HG02981 (cell line): ENCODE measurements at regions not wholly inside any gene's neighbourhood (a gene's known extent, or its start where the extent isn't known, plus 50 kb on each side); places are given as distances from the start of the nearest gene placed in this dataset.

Experiments used
- ATAC-seq: cut with Tn5 transposase; IDR thresholded peaks from one replicate; pipeline ENCODE4 v1.9.1; 2021; ENCODE audit warnings: mild to moderate bottlenecking, moderate library complexity; ENCODE audit not compliant: unreplicated experiment

DNA sequence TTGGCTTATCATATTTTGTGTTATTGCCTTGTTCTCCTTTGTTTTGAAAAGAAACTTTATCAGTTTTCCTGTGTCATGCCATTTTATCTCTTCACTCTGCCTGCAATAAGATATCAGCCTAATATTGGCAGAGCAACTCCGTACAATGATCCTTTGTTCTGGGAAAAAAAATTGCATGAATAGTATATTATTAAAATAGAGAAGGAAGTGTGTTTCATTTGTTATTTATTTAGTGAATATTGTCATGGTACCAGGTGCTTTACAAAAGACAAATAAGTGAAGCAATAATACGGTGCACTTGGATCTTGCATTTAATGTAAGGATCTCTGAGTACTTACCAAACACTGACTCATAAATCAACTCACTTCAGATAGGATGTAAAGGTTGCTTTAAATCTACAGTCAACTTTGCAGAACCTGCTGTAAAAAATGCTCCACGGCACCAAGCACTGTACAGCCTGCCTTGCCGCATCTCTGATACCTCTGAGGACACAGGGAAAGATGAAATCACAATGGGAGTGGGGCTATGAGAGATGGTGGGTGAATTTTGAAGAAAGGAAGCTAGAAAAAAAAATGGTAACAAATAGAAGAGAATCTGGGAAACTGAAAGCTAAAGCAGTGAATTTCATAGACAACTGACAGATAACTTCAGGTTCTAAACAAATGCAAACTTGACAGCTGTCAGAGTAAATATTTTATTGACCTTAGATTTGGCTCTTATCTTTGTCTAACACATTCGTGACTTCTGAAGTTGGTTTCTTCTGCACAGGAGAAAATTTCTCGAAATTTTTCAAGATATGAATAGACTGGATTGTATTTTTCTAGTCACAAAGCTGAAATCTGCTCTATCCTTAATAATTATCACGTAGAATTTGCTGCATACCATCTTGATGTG lies 232.1 kb downstream of the ENC1 start:
- ATAC-seq = no peak

DNA sequence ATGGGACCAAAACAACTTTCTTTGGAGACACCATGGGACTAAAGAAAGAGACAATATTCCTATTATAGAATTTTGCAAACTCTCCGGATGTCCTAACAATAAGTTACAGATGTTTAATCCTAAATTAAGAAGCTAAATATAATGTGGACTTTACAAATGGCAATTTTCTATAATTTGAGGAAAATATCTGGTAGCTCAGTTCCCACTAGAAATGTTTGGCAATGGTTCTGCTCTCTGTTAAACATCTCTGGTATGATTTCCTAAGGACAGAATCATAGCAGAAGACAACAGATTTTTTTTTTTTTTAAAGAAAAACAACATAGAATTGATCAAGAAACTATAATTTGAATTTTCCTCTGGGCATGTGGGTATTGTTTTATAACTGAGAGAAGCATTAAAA lies 232.8 kb downstream of the ENC1 start:
- ATAC-seq = no peak

DNA sequence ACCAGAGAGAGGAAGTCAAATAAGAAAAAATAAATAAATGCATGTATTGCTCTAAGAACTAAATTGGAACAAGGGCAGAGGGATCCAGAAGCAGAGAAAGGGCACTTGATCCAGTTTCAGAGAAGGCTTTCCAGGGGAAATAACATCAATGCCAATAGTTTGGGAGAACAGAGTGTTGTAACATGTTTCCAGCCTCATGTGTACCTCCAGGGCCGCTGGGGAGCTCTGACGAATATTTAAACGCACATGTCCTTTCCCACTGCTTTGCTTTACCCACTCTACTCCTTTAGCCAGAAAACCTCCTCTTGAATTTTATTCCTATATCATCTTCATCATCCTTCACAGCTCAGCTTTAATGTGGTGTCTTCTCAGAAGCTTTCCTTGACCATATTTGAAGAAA lies 233.7 kb downstream of the ENC1 start:
- ATAC-seq = no peak

DNA sequence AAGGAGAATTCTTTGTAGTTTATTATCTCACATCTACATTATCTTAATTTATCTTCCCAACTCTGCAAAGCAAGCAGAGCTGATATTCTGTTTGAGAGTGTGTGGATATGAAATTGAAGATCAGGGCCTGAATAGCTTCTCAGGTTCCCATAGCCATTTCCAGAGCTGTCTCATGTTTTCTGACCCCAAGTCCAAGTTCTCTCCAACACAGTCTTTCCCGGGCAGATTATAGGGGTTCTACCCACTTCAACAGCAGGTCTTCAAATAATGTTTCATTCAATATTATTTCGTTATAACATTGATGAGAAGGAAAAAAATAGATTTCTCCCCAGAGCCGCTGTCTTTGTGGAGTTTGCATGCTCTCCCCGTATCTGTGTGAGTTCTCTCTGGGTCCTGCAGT lies 234.9 kb downstream of the ENC1 start:
- no peak for ATAC-seq

DNA sequence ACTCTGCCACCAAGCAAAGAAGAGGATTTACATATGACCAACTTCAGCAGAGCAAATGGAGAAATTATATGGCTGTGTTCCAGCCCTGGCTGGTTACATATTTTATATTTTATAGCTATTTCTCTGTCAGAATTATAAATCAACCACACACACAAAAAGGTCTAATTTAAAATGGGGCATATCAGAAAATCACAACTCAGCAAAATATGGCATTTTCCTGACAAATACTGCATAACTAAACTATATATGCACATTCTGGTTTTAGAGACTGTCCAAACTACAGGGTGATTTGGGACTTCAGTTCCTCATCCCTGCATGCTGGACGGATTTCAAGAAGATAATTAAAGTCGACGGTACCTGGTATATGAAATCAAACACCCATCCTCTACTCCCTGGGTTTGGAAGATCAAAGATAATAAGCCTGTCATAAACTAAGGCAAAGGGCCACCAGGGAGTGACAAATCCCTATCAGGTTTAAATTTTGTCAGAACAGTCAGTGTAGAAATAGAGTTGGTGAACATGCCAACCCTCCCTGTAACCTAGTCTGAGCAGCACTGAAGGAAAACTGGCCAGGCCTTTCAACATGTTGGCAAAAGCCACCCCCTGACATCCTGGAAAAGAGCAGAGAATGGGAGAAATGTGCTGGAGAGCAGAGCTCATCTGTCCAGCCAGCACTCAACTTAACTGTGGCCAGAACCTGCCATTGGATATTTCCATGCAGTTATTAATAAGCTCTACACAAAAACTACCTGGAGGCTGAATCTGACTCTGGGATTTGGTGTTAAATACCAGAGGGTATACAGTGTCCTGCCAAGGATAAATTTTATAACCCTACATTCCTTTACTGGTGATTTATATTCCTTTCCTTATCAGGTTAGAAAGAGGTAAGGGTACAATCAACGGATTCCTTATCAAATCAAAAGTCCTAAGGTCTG lies 235.7 kb downstream of the ENC1 start:
- ATAC-seq = no peak

DNA sequence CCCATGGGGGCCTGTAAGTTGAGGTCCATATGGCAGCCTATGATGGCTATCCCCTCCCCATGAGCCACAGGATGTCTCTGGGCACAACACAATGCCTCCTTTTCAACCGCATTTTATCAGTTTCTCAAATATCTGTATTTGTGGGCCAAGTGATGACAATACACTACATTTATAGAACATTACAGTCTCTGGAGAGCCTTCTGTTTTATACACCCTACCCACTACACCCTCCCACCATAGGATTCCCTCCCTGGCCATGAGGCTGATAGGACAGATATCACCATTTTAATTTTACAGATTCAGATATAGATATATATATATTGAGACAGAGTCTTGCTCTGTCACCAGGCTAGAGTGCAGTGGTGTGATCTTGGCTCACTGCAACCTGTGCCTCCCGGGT lies 236.8 kb downstream of the ENC1 start:
- no peak for ATAC-seq

DNA sequence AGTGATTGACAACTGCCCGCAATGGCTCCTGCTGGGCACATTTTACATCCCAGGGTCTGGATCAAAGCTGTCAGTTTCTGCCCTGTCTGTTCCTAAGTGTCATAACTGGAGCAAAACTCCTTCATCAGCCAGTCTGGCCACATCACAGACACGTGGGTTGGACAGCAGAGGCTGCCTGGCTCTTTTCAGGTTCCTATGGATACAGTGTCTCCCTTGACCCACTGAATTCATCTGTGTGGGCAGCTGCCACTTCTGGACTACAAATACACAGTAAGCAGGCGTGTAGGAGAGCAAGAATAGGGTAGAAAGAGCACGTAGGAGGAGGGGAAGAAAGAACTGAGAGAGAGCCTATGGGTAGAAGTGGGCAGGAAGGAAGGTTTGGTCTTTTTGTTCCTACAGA lies 238.0 kb downstream of the ENC1 start:
- ATAC-seq = no peak

DNA sequence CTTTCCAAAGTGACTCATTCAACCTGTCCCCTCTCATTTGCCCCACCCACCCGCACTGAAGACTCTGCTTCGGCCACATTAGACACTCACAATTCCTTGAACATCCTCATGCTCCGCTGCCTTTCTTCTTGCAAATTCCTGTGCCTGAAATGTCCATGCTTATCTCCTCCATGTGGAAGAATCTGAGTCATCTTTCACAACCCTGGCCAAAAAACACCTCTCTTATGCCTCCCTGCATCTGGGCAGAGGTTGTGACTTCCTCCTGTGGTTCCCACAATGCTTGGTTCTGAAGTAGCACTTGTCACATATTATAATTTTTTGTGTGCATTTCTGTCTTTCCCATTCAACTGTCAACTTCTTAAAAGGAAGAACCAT lies 238.6 kb downstream of the ENC1 start:
- no peak for ATAC-seq

DNA sequence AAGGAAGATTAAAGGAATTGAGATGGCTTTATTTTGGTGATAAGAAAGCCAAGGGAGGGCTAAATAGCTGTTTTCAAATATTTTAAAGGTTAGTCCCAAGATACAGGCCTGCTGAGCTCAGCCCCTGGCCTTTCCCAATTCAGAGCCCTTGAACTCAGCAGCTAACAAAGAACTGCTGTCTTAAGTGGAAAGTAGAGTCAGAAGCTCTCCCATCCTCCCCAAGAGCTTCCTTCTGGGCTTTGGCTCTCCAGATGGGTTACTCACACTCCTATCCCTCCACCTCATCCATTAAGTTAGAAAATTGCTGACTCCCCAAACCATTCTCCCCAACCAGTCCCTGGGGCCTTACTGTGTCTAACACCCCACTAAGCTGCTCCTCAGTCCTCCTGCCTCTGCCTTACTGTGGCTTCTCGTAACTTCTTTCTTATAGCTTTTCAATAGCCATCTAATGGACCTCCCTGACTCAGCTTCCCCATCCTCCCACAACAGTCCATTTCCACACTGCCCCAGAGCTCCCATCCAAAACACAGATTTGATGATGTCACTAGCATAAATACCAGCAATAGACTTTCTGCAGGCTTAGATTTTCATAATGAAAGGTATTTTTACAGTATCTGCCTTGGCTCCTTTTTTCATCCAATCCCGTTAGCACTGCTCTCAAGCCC lies 239.1 kb downstream of the ENC1 start:
- no peak for ATAC-seq

DNA sequence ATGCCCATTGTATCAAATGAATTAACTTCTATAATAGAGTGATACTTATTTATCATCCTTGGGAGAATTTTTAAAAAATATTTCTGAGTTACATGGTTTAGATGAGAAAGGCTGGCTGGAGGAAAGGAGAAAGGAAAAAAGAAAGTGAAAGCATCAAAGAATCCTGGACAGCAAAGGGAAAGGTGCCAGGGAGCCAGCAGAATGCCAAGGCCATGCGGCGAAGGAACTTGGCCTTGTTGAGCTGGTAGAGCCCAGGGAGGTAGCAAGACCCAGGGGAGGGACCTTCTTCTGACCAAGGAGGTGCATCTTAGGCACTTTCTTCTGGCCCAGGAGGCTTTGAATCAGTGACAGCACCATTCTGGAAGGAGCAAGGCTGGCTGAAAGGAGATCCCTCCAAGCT lies 240.5 kb downstream of the ENC1 start:
- ATAC-seq = no peak

DNA sequence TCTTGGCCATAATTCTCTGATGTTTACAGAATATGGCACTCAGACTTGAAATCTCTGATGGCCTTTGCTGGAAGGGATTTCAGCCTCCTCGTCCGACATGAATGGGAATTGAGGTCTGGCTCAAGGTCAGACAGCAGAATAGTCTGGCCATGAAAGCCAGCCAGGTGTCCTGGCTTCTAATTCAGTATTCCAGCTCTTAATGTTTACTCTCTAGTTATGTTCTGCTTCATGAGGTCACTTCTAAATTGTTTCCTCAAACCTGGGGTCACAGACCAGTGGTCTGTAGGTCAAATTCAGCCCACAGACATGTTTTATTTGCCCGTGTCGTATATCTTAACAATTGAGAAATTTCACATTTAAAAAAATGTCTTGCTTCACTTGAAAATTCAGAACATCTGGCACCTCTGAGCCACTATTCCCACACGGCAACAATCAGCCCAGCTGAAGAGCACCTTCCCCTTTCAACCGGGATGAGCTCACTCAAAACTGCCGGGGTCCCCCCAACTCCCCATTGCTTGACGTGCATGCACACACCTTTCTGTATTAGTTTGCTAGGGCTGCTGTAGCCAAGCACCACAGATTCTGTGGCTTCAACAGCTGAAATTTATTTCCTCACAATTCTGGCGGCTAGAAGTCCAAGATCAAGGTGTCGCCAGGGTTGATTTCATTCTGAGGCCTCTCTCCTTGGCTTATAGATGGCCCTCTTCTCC lies 243.5 kb downstream of the ENC1 start:
- ATAC-seq = no peak

DNA sequence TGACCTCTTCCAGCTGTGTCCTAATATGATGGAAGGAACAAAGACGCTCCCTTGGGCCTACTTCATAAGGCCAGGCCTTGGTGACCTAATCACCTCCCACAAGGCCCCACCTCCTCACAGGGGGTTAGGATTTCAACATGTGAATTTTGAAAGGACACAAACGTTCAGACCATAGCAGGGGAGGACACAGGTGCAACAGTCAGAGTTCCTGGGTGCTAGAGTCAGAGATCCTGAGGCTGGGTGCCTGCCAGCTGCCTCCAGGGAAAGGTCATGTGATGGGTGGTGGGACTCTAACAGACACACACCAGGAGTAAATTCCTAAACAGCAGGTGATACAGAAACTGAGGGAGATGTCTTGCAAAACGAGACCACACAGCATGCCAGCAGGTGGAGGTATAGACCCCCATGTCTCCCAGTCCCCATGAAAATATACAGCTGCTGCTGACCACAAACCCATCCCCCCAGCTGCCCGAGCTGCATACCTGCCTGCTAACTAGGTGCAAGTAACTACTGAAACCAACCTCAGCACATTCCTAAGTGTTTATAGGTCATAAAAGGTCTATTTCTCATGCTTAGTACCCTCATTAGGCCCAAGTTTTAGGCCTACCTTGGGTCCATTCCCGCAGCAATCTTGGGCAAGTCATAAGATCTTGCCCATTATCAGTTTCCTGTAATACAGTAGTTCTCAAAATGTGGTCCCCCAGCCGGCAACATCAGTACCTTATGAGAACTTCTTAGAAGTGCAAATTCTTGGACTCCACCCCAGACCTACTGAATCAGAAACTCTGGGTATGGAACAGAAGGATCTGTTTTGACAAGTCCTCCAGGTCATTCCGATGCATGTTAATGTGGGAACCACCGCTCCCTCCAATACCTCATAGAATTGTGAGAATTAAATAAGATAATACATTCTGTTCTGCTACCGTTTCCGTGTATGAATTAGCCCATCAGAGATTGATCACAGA lies 245.3 kb downstream of the ENC1 start:
- ATAC-seq = no peak

DNA sequence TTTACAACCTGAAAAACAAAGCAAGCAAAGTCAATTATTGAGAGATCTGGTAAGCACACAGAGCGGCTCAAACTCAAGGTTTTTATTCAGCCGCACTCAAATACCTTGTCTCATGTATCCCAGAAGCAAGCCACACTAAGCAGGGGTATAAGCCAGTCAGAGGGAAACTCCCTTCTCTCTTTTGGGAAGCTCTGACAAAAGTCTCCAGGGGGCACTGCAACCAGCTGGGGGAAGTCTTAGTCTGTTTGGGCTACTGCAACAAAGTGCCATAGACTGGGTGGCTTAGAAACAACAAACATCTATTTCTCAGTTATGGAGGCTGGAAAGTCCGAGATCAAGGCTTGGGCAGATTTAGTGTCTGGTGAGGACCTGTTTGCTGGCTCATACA lies 246.0 kb downstream of the ENC1 start:
- no peak for ATAC-seq

DNA sequence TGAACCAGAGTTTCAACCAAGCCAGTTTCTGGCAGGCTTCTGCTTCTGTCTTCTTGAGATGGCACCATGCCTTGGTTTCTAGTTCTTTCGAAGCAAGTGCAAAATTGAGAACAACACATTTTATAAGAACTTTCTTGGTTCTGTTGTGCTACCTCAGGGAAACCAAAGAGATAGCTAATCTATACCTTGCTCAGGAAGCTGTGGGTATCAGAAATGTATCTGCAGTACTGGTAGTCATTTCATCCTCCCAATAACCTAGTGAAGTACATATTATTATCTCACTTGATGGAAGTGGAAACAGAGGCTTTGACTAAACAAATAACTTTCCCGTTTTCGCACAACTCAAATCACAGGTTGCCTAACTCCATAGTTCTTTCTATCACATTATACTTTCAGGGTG lies 246.6 kb downstream of the ENC1 start:
- no peak for ATAC-seq

DNA sequence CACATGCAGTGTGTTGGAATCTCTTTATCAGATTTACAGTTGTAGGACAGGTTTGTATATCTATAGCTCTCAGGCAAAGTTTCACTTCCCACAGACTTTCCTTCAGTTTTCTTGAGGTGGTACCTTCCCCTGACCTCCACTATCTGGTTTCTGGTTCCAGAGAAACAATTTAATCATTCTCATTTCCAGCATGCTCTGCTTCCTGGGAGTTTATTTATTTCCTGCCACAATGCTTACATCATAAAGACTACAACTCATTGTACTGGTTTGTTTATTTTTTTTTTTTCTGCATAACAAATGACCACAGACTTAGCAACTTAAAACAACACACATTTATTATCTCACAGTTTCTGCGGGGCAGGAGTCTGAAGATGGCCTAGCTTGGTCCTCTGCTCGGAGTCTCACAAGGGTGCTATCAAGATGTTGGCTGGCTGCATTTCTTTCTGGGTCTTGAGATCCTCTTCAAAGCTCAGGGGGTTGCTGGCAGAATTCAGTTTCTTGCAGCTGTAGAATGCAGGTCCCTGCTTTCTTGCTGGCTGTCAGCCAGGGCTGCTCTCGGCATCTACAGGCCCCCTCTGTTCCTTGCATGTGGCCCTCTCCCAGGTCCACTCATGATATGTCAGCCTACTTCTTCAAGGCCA lies 247.7 kb downstream of the ENC1 start:
- ATAC-seq = no peak

DNA sequence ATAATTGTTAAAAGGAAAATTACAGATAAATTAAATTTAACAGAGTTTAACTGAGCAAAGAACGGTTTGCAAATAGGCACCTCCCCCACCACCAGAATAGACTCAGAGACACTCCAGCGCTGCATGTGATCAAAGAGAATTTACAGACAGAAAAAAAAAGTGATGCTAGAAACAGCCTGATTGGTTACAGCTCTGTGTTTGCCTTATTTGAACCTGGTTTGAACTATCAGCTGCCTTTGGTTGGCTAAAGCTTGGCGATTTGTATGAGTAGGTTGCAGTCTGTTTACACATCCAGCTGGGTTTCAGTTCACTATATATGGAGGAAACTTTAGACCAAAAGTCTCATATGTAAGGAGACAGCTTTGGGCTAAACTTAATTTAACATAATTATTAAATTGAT lies 249.1 kb downstream of the ENC1 start:
- no peak for ATAC-seq

DNA sequence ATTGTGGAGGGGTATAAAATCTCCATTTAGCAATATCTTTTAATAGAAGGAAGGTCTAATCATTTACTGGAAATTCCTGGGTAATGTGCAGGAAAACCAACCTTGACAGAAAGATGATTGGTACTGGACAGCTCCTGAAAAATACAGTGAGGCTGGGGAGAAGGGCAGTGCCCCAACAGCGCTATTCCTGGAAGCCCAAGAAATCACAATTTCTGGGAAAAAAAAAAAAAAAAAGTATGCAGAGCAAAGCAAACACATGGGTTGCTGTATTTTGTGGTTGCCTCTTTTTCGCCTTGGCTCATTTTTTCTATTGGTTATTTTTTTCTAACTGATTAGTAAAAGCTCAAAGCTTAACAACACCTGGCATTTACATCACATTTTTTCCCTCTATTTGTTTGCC lies 249.7 kb downstream of the ENC1 start:
- no peak for ATAC-seq

DNA sequence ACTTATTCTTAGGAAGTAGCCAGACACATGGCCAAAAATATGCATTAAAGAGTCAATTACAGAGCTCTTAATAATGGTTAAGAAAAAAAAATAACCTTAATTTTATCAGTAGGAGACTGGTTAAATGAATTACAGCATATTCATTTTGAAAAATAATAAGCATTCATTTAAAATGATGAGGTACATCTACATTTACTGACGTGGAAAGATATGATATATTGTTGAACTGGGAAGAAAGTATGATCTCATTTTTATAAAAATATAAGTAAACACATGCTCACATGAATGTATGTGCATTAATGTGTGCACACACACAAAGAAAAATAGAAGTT lies 250.3 kb downstream of the ENC1 start:
- ATAC-seq = no peak

DNA sequence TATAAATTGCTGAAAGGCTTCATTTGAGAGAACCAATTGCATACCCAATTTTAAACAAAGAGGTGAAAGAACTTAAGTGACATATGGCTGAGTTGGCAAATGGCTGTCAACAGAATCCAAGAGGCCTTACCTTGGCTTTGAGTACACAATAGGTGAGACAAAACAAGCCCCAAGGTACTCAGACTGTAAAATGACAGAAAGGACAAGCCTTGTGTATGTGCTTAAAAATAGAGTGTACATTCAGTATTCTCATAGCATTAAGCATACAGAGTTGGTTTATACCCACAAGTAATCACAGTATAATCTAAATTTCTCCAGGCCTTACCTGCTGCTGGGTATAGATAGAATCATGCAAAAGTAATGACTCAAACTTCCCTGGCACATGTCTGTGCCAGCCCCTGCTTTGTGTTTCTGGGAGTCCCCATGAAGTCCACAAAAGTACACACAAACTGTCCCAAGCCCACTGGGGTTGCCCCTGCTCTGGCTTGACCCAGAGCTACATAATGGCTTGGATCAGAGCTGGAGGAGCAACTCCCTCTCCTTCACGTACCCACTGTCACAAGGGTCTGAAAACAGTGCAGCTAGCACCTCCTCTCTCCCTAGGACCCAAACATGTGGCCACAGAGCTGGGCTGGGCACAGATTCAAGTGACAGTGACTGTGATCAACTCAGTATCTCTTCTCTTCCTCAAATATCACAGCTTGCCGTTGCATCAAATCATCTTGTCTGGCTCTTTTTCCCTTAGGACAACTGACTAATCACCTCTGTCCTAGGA lies 250.8 kb downstream of the ENC1 start:
- ATAC-seq = no peak
